D721Med (cell line): ENCODE measurements at regions not wholly inside any gene's neighbourhood (a gene's known extent, or its start where the extent isn't known, plus 50 kb on each side); places are given as distances from the start of the nearest gene placed in this dataset.

ENCODE experiments used
- DNase-seq: peaks from one replicate; pipeline ENCODE4 v3.0.0; 2011; ENCODE audit warnings: low spot score; ENCODE audit not compliant: insufficient read length
- FAIRE-seq: peaks from 2 replicates; lab custom pipeline; 2011; peaks lifted over from hg19 to GRCh38; lab: Jason Lieb, UNC
- TF ChIP-seq, protein P1 (sequence below): IDR thresholded peaks from 2 replicates; pipeline ENCODE4 v1.5.1; 2012; ENCODE audit warnings: mild to moderate bottlenecking, control low read depth; ENCODE audit not compliant: insufficient read depth; ENCODE audit errors: missing control alignments

DNA sequence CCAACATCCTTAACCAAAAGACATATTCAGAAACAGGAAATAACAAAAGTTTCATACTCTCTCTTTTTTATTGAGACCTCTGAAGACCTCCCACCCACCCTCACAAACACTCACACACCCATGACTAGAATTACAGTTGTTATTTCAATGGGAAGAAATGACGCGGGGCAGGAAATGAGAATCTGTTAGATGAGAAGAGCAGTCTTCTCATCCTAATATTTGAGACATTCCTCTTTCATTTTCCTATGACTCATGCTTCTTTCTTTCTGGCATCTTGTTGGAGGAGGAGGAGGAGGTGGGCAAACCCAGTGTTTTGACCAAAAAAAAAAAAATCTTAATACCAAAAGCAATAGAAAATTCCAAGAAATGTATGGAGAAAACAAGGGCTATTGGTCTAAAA is 179.5 kb upstream of the TARS1 start:
- FAIRE-seq (no peak), DNase-seq (no peak)
- TF ChIP-seq, protein P1, sequence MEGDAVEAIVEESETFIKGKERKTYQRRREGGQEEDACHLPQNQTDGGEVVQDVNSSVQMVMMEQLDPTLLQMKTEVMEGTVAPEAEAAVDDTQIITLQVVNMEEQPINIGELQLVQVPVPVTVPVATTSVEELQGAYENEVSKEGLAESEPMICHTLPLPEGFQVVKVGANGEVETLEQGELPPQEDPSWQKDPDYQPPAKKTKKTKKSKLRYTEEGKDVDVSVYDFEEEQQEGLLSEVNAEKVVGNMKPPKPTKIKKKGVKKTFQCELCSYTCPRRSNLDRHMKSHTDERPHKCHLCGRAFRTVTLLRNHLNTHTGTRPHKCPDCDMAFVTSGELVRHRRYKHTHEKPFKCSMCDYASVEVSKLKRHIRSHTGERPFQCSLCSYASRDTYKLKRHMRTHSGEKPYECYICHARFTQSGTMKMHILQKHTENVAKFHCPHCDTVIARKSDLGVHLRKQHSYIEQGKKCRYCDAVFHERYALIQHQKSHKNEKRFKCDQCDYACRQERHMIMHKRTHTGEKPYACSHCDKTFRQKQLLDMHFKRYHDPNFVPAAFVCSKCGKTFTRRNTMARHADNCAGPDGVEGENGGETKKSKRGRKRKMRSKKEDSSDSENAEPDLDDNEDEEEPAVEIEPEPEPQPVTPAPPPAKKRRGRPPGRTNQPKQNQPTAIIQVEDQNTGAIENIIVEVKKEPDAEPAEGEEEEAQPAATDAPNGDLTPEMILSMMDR, result no peak

DNA sequence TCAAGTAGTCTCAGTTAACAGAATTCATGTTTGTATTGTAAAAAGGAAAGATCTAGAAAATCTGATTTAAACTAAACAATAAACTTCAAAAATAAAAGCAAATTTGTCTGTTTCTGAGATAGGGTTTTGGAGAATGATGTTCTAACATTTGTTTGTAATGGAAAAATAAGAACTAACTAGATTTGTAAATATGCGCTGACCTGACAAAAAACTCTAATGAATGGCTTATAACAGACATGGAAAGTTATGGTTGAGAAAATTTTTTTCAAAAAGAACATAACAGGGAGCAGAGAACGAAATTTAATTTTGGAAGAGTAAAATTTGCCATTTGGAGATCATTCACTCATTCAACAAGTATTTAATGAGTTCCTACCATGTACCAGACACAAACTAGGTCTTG is 179.0 kb upstream of the TARS1 start:
- FAIRE-seq (no peak), DNase-seq (no peak)
- TF ChIP-seq, protein P1, result no peak

DNA sequence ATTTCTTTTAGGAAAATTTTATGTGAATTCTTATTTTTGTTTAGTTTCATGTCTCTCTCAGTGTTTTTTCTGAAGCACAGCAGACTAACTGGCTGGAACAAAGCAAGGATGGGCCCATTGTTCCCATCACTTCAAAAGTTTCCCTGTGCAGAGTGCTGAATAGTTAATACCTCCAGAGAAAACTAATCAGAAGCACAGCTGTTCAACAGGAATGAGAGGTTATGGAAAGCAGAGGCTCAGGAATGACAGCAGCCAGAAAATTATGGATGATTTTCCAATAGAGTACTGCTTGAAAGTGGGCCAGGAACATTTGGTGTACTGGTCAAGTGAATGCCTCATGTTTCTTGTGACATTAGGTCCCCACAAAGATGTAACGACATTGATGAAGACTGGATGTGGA is 173.0 kb upstream of the TARS1 start:
- no peak for DNase-seq
- no peak for FAIRE-seq
- TF ChIP-seq, protein P1, result no peak

- FAIRE-seq (no peak), DNase-seq (no peak)
- TF ChIP-seq, protein P1, result no peak
Observed at GRCh38 chr5:33268374-33268773, 172.4 kb upstream of the TARS1 start.

DNA sequence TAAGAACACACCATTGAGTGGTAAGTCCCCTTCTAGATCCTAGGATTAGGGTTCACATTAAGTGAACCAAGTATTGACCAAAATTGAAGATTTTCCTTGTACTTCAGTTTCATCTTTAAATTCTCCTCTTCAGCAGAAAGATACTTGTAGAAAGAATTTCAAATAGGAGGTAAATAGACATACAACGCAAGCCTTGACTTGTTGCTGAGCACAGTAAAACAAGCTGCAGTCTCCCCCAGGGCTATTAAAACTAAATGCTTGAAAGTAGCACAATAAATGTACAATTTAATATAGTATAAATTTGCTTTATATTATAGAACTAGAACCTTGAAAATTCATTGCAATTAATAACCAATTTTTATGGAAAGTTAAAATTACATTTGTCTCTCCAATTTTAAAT is 170.1 kb upstream of the TARS1 start:
- no peak for FAIRE-seq
- DNase-seq, result no peak
- TF ChIP-seq, protein P1, result no peak

DNA sequence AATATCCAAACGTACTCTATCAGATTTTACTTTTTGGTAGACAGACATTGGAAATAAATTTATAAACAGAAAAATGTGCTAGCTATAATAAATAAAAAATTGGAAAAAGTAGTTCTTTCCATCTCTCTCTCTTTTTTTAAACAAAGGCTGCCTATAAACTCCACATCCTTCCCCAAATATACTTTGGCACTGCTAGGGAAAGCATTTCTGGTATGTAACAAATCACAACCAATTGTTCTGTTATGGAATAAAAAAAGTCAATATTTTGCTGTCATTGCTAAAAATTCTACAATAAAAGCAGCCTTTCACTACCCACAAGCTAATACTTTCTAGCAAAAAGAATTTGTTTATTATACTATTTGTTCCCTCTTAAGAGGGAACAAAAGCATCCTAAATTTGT is 169.2 kb upstream of the TARS1 start:
- FAIRE-seq, result no peak
- no peak for DNase-seq
- TF ChIP-seq, protein P1, result no peak

GRCh38 chr5:33272288-33272687 is 168.5 kb upstream of the TARS1 start:
- no peak for FAIRE-seq
- TF ChIP-seq, protein P1, result no peak
- no peak for DNase-seq
